ENCODE measurements at regions not wholly inside any gene's neighbourhood (a gene's known extent, or its start where the extent isn't known, plus 50 kb on each side); places are given as distances from the start of the nearest gene placed in this dataset.

- H3K4me3 ChIP-seq (IDR thresholded peaks at IDR 0.05; ENCODE audit: insufficient read depth, low read depth, low read length): no peak overlapping the region
- no peak overlapping the region for H3K9ac ChIP-seq
- no peaks in the 10 kb centered on the region for H3K27me3 ChIP-seq (ENCODE audit: insufficient read depth, low read depth)
- no peak for TF ChIP-seq CTCF (conservative IDR thresholded peaks at IDR 0.05; ENCODE audit: low read depth, low read length)
- no peak overlapping the region for H2AFZ ChIP-seq (ENCODE audit: low read depth)
- no peaks in the 10 kb centered on the region for H3K36me3 ChIP-seq (ENCODE audit: insufficient read depth)
- H4K20me1 ChIP-seq (ENCODE audit: insufficient read depth): no peaks in the 10 kb centered on the region
- H3K79me2 ChIP-seq (ENCODE audit: insufficient read depth, low read depth): no peaks in the 10 kb centered on the region
- H3K4me2 ChIP-seq: no peak overlapping the region
- H3K4me1 ChIP-seq (ENCODE audit: low read depth, poor library complexity, severe bottlenecking): no peaks in the 10 kb centered on the region
- H3K27ac ChIP-seq: no peak overlapping the region
Observed at GRCh38 chr6:98352348-98352747, 482.0 kb upstream of the POU3F2 start.

GRCh38 chr6:98358173-98358572 is 476.2 kb upstream of the POU3F2 start:
- H2AFZ ChIP-seq (ENCODE audit: low read depth): no peak overlapping the region
- H3K27me3 ChIP-seq (ENCODE audit: insufficient read depth, low read depth): no peaks in the 10 kb centered on the region
- H3K79me2 ChIP-seq (ENCODE audit: insufficient read depth, low read depth): no peaks in the 10 kb centered on the region
- no peaks in the 10 kb centered on the region for H3K36me3 ChIP-seq (ENCODE audit: insufficient read depth)
- no peak overlapping the region for H3K4me2 ChIP-seq
- no peaks in the 10 kb centered on the region for H4K20me1 ChIP-seq (ENCODE audit: insufficient read depth)
- H3K9ac ChIP-seq: no peak overlapping the region
- H3K27ac ChIP-seq: no peak overlapping the region
- no peak overlapping the region for H3K4me3 ChIP-seq (IDR thresholded peaks at IDR 0.05; ENCODE audit: insufficient read depth, low read depth, low read length)
- H3K4me1 ChIP-seq (ENCODE audit: low read depth, poor library complexity, severe bottlenecking): no peaks in the 10 kb centered on the region
- no peak for TF ChIP-seq CTCF (conservative IDR thresholded peaks at IDR 0.05; ENCODE audit: low read depth, low read length)

GRCh38 chr6:98366371-98366770 is 468.0 kb upstream of the POU3F2 start:
- H3K4me1 ChIP-seq (ENCODE audit: low read depth, poor library complexity, severe bottlenecking): no peaks in the 10 kb centered on the region
- no peaks in the 10 kb centered on the region for H3K79me2 ChIP-seq (ENCODE audit: insufficient read depth, low read depth)
- no peak overlapping the region for H3K4me2 ChIP-seq
- H3K4me3 ChIP-seq (IDR thresholded peaks at IDR 0.05; ENCODE audit: insufficient read depth, low read depth, low read length): no peak overlapping the region
- H2AFZ ChIP-seq (ENCODE audit: low read depth): no peak overlapping the region
- no peaks in the 10 kb centered on the region for H3K36me3 ChIP-seq (ENCODE audit: insufficient read depth)
- no peak overlapping the region for H3K9ac ChIP-seq
- H3K27ac ChIP-seq: no peak overlapping the region
- H3K27me3 ChIP-seq (ENCODE audit: insufficient read depth, low read depth): no peaks in the 10 kb centered on the region
- TF ChIP-seq CTCF (conservative IDR thresholded peaks at IDR 0.05; ENCODE audit: low read depth, low read length): no peak
- no peaks in the 10 kb centered on the region for H4K20me1 ChIP-seq (ENCODE audit: insufficient read depth)

- Histone ChIP-seq H3K4me2 (no peak overlapping the region), H4K20me1 (ENCODE audit: insufficient read depth) (no peaks in the 10 kb centered on the region), H3K9ac (no peak overlapping the region), H2AFZ (ENCODE audit: low read depth) (no peak overlapping the region), H3K27me3 (ENCODE audit: insufficient read depth, low read depth) (no peaks in the 10 kb centered on the region), H3K79me2 (ENCODE audit: insufficient read depth, low read depth) (no peaks in the 10 kb centered on the region), H3K4me3 (IDR thresholded peaks at IDR 0.05; ENCODE audit: insufficient read depth, low read depth, low read length) (no peak overlapping the region), H3K27ac (no peak overlapping the region), H3K4me1 (ENCODE audit: low read depth, poor library complexity, severe bottlenecking) (no peaks in the 10 kb centered on the region), H3K36me3 (ENCODE audit: insufficient read depth) (no peaks in the 10 kb centered on the region)
- TF ChIP-seq CTCF (conservative IDR thresholded peaks at IDR 0.05; ENCODE audit: low read depth, low read length): no peak
Observed at GRCh38 chr6:98380589-98380988, 453.8 kb upstream of the POU3F2 start.

GRCh38 chr6:98382246-98382645 is 452.1 kb upstream of the POU3F2 start:
- H3K36me3 ChIP-seq (ENCODE audit: insufficient read depth): no peaks in the 10 kb centered on the region
- no peak overlapping the region for H3K4me3 ChIP-seq (IDR thresholded peaks at IDR 0.05; ENCODE audit: insufficient read depth, low read depth, low read length)
- no peaks in the 10 kb centered on the region for H3K4me1 ChIP-seq (ENCODE audit: low read depth, poor library complexity, severe bottlenecking)
- no peak overlapping the region for H3K27ac ChIP-seq
- no peak overlapping the region for H3K9ac ChIP-seq
- H4K20me1 ChIP-seq (ENCODE audit: insufficient read depth): no peaks in the 10 kb centered on the region
- H3K79me2 ChIP-seq (ENCODE audit: insufficient read depth, low read depth): no peaks in the 10 kb centered on the region
- no peaks in the 10 kb centered on the region for H3K27me3 ChIP-seq (ENCODE audit: insufficient read depth, low read depth)
- no peak for TF ChIP-seq CTCF (conservative IDR thresholded peaks at IDR 0.05; ENCODE audit: low read depth, low read length)
- no peak overlapping the region for H3K4me2 ChIP-seq
- no peak overlapping the region for H2AFZ ChIP-seq (ENCODE audit: low read depth)

Measured in KMS-11 (cell line).